Common myeloid progenitor, CD34-positive (primary cell): ENCODE measurements at regions not wholly inside any gene's neighbourhood (a gene's known extent, or its start where the extent isn't known, plus 50 kb on each side); places are given as distances from the start of the nearest gene placed in this dataset.

ENCODE experiments used
- CTCF ChIA-PET: fragments of 350-600 bp; sonication (Branson Sonifier 250); formaldehyde crosslinking; loops from one replicate; lab custom pipeline; 2021; ENCODE audit warnings: antibody characterized with exemption; lab: Charles Lee
- POLR2A ChIA-PET: fragments of 350-600 bp; sonication (Branson Sonifier 250); formaldehyde crosslinking; loops from one replicate; lab custom pipeline; 2021; ENCODE audit warnings: antibody characterized with exemption; lab: Charles Lee
- DNase-seq, 3 donors: peaks; one replicate each; pipeline versions ENCODE4 v3.0.0 to v3.0.0-alpha.2; 2013
- H3K27ac ChIP-seq, 2 experiments: 1 replicate in 1 of 2; 2 replicates in 1 of 2; pipeline ENCODE4 v1.7.0; 2013; ENCODE audit warnings: inconsistent platforms in 2 of 2, low read length in 2 of 2, mild to moderate bottlenecking in 2 of 2, low read depth in 1 of 2, moderate library complexity in 1 of 2; ENCODE audit not compliant: severe bottlenecking in 2 of 2, insufficient read depth in 1 of 2, poor library complexity in 1 of 2
- H3K27me3 ChIP-seq, 5 experiments: replicated peaks in 2 of 5; 1 replicate in 3 of 5; 2 replicates in 2 of 5; pipeline versions ENCODE4 v1.6.1 to v1.7.0; 2013; ENCODE audit warnings: low read length in 4 of 5, mild to moderate bottlenecking in 2 of 5, moderate library complexity in 2 of 5, inconsistent platforms in 1 of 5; ENCODE audit not compliant: insufficient read depth in 5 of 5, control insufficient read depth in 4 of 5
- H3K36me3 ChIP-seq, 4 experiments: 1 replicate in 2 of 4; 2 replicates in 2 of 4; pipeline versions ENCODE4 v1.6.1 to v1.7.0; 2013; ENCODE audit warnings: low read length in 3 of 4, control low read depth in 1 of 4, mild to moderate bottlenecking in 1 of 4; ENCODE audit not compliant: control insufficient read depth in 4 of 4, insufficient read depth in 4 of 4
- H3K4me1 ChIP-seq, 4 experiments: 1 replicate in 3 of 4; 2 replicates in 1 of 4; pipeline versions ENCODE4 v1.6.1 to v1.7.1; 2013; ENCODE audit warnings: low read length in 3 of 4, mild to moderate bottlenecking in 3 of 4, control low read depth in 1 of 4, inconsistent platforms in 1 of 4, moderate library complexity in 1 of 4; ENCODE audit not compliant: control insufficient read depth in 4 of 4, insufficient read depth in 4 of 4; ENCODE audit errors: control extremely low read depth in 1 of 4
- H3K4me3 ChIP-seq, 7 experiments: 1 replicate in 4 of 7; 2 replicates in 3 of 7; pipeline versions ENCODE4 v1.5.1 to v1.7.0; 2013; ENCODE audit warnings: mild to moderate bottlenecking in 7 of 7, low read length in 6 of 7, moderate library complexity in 6 of 7, inconsistent platforms in 2 of 7, low read depth in 2 of 7, control low read depth in 1 of 7; ENCODE audit not compliant: insufficient read depth in 4 of 7, control insufficient read depth in 1 of 7; ENCODE audit errors: extremely low read depth in 1 of 7
- H3K9me3 ChIP-seq, 5 experiments: 1 replicate in 4 of 5; 2 replicates in 1 of 5; pipeline versions ENCODE4 v1.6.1 to v1.7.1; 2013; ENCODE audit warnings: low read length in 4 of 5, mild to moderate bottlenecking in 2 of 5, inconsistent platforms in 1 of 5, low read depth in 1 of 5, moderate library complexity in 1 of 5; ENCODE audit not compliant: control insufficient read depth in 4 of 5, insufficient read depth in 2 of 5; ENCODE audit errors: control extremely low read depth in 1 of 5
- WGBS: methylation state at CpG from one replicate; pipeline ENCODE4 v1.1.5; 2013; ENCODE audit not compliant: insufficient coverage; 5-methylcytosine and 5-hydroxymethylcytosine counted together

DNA sequence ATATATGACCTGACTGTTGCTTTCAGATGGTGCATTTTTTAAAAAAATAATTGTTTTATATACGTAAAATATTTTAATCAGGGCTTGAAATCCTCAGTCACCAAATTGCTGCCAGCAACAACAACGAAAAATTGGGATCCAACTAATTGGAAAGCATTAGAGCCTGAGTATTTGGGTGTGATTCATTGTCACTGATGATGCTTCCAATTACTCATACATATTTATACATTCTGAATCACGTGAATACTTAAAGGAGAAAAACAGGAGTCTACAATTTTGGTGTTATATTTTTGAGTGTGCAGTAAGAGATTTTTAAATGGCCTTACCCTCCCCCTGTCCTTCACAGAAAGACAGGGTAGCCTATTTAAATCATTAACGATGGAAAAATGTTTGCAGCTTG lies 765.6 kb upstream of the TENM3 start:
- Histone ChIP-seq H3K4me3 (no peak overlapping the region), H3K9me3 (no peaks in the 10 kb centered on the region), H3K36me3 (no peaks in the 10 kb centered on the region), H3K4me1 (no peaks in the 10 kb centered on the region), H3K27me3 (peaks cover 0 to 3% (median 0%) of the 10 kb centered on the region in 5 experiments), H3K27ac (no peak overlapping the region)
- no peak for DNase-seq
- no CpG with 5 or more reads among the region's 4 CpGs for WGBS
- CTCF ChIA-PET, result no interaction called here
- POLR2A ChIA-PET, result no interaction called here

GRCh38 chr4:181478656-181479055 lies 764.5 kb upstream of the TENM3 start:
- Histone ChIP-seq H3K36me3 (no peaks in the 10 kb centered on the region), H3K4me1 (no peaks in the 10 kb centered on the region), H3K27ac (no peak overlapping the region), H3K4me3 (no peak overlapping the region), H3K27me3 (peaks cover 0 to 3% (median 0%) of the 10 kb centered on the region in 5 experiments), H3K9me3 (no peaks in the 10 kb centered on the region)
- 100% methylated on average over 1 of the region's 3 CpGs for WGBS
- ChIA-PET POLR2A (no interaction called here), CTCF (no interaction called here)
- DNase-seq, result no peak

GRCh38 chr4:181479141-181479540 lies 764.1 kb upstream of the TENM3 start:
- no peaks in the 10 kb centered on the region for H3K4me1 ChIP-seq
- peaks cover 0 to 3% (median 0%) of the 10 kb centered on the region in 5 experiments for H3K27me3 ChIP-seq
- ChIA-PET POLR2A (no interaction called here), CTCF (no interaction called here)
- no peak overlapping the region for H3K4me3 ChIP-seq
- no peaks in the 10 kb centered on the region for H3K36me3 ChIP-seq
- 92% methylated on average over 2 of the region's 2 CpGs for WGBS
- no peak overlapping the region for H3K27ac ChIP-seq
- no peaks in the 10 kb centered on the region for H3K9me3 ChIP-seq
- DNase-seq, result no peak

DNA sequence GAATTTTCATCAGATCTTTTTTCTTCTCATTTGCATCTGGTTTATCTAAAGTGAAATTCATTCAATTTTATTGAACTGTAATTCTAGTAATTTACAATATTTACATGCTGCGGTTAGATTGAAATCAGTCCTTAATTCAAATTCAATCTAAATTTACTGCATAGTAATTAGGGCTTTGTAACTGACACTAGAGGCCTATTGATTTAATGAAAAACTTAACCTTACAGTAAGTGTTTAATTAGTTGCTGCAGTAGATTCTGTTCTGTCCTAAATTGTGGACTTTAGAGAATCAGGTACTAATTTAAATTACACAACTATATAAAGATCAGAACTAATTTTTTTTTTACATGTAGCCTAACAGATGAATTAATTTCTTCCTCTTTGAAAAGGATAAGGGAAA lies 758.8 kb upstream of the TENM3 start:
- CTCF ChIA-PET, result interaction anchor here (0.7 kb wide), 1 partner anchor 107 kb away, joined by 3 read pairs; no protein-coding TSS in a partner anchor
- H3K36me3 ChIP-seq, result no peaks in the 10 kb centered on the region
- no CpG with 5 or more reads among the region's 1 CpG for WGBS
- no peaks in the 10 kb centered on the region for H3K9me3 ChIP-seq
- H3K27me3 ChIP-seq, result no peaks in the 10 kb centered on the region
- no peaks in the 10 kb centered on the region for H3K4me1 ChIP-seq
- no peak for DNase-seq
- POLR2A ChIA-PET, result no interaction called here
- no peak overlapping the region for H3K27ac ChIP-seq
- no peak overlapping the region for H3K4me3 ChIP-seq

GRCh38 chr4:181488926-181489325 lies 754.3 kb upstream of the TENM3 start:
- POLR2A ChIA-PET, result no interaction called here
- Histone ChIP-seq H3K9me3 (no peaks in the 10 kb centered on the region), H3K36me3 (no peaks in the 10 kb centered on the region), H3K27ac (no peak overlapping the region), H3K4me1 (no peaks in the 10 kb centered on the region), H3K4me3 (no peak overlapping the region), H3K27me3 (no peaks in the 10 kb centered on the region)
- no peak for DNase-seq
- CTCF ChIA-PET, result no interaction called here

GRCh38 chr4:181498148-181498547 lies 745.1 kb upstream of the TENM3 start:
- no CpG with 5 or more reads among the region's 1 CpG for WGBS
- POLR2A ChIA-PET, result no interaction called here
- Histone ChIP-seq H3K9me3 (no peaks in the 10 kb centered on the region), H3K4me3 (no peak overlapping the region), H3K27me3 (no peaks in the 10 kb centered on the region), H3K27ac (no peak overlapping the region), H3K4me1 (no peaks in the 10 kb centered on the region), H3K36me3 (no peaks in the 10 kb centered on the region)
- CTCF ChIA-PET, result no interaction called here
- no peak for DNase-seq

DNA sequence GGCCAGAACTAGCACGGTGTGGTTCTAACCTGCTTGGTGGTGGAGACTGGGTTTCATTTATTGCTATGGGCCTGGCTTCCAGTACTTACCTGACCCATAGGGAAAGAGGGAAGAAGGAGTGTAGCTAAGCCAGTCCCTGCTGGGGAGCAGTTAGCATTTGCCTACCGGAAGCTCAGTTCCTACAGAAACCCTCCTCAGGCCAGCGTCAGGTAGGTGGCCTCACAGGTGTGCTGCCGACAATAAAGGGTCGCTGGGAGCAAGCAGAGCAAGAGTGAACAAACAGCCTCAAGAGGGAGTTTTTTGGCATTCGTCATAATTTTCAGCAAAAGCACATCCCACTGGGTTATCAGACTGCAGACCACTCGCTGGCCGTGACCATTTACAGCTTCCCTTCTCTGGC lies 740.6 kb upstream of the TENM3 start:
- ChIA-PET CTCF (no interaction called here), POLR2A (no interaction called here)
- H3K4me3 ChIP-seq, result no peak overlapping the region
- no peaks in the 10 kb centered on the region for H3K36me3 ChIP-seq
- H3K27ac ChIP-seq, result no peak overlapping the region
- H3K4me1 ChIP-seq, result peaks cover 0 to 4% (median 0%) of the 10 kb centered on the region in 4 experiments
- H3K9me3 ChIP-seq, result no peaks in the 10 kb centered on the region
- DNase-seq, result no peak
- 91% methylated on average over 5 of the region's 8 CpGs for WGBS
- H3K27me3 ChIP-seq, result peaks cover 0 to 2% (median 0%) of the 10 kb centered on the region in 5 experiments
